GM21723 (cell line): ENCODE measurements at regions not wholly inside any gene's neighbourhood (a gene's known extent, or its start where the extent isn't known, plus 50 kb on each side); places are given as distances from the start of the nearest gene placed in this dataset.
"Not testable (repeated sequence)": the region's sequence is repeated elsewhere in the genome, so short reads cannot be mapped to it uniquely, and the experiment has no call there.

Source experiments
- ATAC-seq: cut with Tn5 transposase; IDR thresholded peaks from one replicate; pipeline ENCODE4 v1.9.1; 2021; ENCODE audit warnings: mild to moderate bottlenecking, moderate library complexity; ENCODE audit not compliant: unreplicated experiment

DNA sequence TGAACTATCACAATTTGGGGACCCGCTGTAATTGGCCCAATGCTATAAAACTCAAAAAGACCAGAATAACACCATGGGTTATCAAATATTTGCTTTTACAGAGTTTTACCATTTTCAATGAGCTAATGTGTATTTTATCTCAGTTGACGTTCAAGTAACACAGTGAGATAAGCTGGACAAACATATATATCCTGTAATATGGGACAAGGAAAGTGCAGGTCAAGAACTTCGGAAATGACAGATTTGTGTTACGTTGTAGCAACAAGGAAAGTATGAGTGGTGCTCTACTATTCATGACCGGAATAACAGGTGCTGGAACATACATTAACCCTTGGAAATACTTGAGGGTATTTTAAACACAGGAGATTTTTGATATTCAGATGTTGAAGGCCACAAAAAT is 566.4 kb upstream of the FLRT2 start:
- no peak for ATAC-seq

DNA sequence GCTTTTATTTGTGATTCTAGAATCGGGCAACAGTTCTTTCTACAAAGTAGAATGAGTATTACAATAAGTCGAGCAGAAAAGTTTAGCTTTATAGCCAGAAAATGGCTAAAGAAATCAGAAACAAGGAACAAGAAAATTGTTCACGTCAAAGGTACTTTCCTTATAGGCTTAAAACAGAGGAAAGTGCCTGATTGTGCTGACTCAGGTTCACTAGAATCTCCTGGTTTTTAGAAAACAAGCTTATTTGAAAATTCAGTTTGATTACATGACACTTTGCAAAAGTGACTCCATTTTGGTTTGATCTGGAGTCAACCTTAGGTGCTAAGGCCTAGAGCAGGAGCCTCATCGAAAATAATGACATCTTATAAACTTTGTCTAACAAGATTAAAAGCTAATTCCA is 564.7 kb upstream of the FLRT2 start:
- no peak for ATAC-seq

DNA sequence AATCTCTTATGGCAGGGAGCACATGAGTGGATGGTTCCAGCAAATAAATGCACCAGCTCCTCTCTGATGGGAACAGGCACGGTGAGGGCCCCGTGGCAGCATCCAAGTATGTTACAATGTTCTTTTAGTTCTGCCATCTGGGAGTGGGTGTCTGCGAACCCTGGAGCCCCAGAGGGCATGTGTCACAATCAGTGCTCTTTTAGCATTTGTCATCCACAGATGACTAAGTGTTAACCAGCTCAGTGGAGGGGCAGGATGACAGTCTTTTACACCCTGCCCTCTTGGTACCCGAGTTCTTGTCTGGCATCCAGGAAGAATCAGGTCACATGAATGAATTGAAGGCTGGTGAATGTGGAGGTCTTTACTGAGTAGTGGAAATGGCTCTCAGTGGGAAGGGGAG is 560.4 kb upstream of the FLRT2 start:
- no peak for ATAC-seq

DNA sequence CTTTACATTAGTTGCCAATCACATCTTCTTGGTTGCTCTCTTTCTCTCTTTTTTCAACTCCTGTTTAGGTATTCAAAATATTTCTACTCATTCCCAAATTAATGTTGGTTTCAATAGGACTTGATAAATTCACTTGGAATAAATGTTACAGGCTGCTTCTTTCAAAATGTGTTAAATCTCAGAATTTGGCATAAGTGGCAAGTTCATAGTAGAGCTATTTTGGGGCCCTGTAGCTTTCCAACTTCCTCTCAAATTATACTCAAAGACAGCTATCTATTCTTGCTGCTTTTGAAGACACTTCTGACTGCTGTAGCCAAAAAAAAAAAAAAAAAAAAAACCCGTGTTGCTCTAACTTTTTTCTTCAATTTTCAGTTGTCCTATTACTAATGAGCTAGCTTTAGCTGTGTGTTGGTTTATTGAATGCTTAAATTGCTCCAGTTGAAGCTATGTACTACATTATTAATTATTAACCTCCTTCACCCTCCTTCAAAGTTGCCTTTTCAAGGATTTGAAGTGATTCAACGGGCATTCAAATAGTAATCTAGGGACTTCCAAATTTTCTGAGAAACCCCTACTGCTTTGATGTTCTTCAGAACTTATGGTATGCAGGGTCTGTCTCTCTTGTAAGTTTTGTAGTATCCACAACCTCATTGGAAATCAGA is 554.6 kb upstream of the FLRT2 start:
- ATAC-seq = no peak

DNA sequence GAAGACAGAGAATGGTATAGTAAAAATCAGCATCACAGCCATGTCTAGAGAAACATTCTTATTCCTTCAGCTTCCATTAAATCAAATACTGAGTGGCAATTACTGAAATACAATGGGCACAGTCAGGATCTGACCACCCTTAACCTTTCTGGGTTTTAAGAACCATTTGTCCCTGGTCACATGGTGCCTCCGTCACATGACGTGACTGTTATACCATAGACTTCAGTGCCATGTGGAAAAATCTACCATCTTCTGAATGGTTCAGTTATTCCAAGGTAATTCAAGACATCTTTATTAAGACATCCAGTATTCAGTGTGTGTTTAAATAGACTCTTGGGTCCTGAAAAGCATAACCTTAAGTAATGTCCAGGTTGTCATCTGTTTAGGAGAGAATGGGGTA is 553.1 kb upstream of the FLRT2 start:
- no peak for ATAC-seq

DNA sequence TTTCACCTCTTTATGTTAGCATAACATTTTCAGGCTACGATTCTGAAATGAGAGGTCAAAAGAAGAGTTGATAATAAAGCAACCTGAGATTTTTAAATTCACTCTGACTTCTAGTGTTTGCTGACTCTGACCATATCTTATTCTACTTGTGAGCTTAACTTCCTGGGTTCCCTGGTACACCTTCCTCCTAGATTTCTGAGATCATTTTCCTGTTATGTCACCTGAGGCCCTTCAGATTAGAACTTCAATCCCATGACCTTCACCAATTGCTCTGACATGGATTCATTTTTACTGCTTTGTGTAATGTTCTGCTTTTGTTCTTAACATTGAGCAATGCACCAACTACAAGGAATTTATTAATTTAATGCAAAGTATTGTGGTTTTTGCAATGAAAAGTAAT is 542.9 kb upstream of the FLRT2 start:
- ATAC-seq = no peak

DNA sequence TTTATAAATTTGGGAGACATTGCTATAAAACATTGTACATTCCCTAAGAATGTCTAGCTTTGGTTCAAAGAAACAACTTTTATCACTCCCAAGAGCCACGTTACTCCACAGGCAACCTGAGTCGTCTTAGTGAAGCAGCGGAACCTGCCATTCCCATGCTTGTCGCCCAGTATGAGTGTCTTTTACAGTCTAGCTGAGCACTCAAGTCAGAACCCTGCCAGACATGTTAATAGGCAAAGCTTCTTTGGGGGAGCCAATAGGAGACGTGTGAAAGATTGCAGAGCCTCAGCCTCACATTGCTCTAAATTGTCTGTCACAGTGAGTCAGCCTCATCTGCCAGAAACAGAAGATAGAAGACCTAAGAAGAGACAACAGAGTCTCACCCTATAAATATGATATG is 541.6 kb upstream of the FLRT2 start:
- no peak for ATAC-seq

DNA sequence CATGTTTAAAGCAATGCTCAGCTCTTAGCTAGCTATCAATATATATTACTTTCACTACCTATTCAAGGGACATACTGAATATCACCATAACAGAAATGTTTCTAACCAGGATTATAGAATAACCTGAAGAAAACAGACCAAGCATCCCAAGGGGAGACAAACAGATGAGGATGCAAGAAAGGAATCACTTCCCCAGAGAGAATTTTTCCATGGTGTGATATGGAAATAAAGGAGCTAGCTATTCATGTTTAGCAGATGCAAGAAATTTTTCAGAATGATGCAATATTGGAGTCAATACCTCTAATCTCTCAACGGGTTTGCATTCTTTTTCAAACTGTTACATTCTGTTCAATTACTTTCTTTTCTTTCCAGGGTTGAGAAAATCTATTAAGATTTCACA is 538.9 kb upstream of the FLRT2 start:
- ATAC-seq = no peak

DNA sequence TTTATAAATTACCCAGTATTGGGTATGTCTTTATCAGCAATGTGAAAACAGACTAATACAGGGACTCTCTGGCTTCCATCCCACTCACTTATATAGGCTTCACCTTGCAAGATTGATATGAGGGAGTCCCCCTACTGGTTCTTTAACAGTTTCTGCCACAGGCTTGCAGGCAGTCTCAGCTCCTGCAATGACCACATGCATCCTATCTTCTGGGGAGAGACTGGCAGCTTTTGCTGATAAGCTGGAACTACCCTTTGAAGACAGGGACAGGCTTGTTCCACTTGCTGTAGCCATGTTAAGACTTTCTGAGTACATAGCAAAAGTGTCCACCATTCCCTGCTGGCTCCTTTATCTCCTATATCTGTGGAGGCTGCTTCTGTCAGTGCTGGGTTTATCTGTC is 531.7 kb upstream of the FLRT2 start:
- ATAC-seq = no peak

DNA sequence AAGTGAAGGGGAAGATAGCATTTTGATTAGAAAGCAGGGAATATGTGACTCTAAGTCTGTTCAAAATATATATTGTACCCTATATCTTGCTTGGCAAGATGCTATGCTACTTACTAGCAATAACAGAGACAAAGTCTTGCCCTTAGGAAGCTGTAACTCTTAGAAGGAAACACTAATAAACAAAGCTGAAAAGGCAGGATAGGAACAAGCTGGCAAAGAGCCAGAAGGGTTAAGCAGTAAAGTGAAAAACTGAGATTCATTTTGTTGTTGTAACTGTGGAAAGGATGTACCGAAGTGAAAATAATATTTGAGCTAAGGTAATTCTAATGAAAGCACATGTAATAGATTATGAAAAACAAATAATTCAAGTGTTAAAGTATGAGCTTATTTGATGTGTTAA is 527.1 kb upstream of the FLRT2 start:
- ATAC-seq = no peak

DNA sequence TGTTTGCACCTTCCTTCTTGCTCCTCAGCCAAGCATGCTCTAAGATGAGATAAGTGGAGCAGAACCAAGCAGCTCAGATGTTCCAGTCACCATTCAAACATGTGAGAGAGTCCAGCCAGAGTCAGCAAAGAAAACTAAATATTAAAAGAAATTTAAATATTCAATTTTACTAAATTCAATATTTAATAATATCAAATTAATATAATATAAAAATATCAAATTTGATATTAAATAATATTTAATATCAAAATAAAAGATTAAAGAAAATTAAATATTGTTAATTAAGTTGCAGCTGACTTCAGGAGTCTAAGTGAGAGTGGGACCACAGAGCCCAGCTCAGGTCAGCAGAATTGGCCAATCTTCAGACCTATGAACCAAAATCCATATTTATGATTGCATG is 526.1 kb upstream of the FLRT2 start:
- no peak for ATAC-seq

DNA sequence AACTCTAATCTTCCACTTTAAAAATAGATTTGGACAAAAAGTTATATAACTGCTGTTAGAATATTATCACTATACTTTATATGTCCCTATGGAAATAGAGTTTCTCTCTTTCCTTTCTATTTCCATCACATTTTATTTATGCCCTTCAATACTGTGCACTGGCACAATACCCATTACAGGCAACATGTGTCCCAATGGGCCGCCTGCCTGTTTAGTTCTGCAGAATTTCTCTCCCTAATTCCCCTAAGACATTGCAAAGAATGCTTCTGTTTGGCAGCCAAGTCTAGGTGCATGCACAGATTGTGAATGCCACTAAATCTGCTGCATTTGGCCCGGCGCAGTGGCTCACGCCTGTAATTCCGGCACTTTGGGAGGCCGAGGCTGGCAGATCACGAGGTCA is 520.4 kb upstream of the FLRT2 start:
- ATAC-seq = no peak

DNA sequence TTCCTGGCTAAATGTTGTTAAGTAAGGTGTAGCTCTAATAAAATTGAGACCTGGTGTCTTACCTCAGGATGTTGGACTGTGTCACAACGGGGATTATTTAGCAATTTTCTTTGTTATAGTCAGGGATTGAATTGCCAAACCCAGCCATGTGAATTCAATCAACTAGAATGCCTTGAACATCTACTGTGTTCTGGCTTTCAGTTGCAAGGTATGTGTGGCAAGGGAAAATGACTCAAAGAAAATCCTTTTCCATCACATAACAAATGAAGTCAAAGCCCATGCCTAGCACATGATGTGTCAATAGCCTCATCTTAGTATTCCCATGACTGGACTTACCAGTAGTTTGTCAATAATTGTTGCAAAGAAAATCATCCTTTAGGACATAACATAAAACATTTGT is 519.8 kb upstream of the FLRT2 start:
- ATAC-seq = no peak

DNA sequence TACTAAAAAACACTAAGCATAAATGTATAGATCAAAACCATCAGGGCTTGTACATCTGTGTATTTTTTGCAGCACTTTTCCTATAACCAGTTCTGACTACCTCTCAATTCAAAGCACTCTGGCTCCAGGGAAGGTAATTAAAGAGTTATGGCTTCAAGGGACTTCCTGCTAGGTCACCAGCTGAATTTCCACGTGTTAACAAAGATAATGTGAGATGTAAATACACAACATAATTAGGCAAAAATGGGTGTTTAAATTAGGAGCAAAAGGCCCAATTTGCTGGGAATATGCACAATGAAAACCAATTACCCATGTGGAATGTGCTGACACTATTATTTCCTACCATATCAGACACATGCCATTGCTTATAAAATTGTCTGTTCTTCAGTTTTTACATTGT is 513.4 kb upstream of the FLRT2 start:
- ATAC-seq = no peak

DNA sequence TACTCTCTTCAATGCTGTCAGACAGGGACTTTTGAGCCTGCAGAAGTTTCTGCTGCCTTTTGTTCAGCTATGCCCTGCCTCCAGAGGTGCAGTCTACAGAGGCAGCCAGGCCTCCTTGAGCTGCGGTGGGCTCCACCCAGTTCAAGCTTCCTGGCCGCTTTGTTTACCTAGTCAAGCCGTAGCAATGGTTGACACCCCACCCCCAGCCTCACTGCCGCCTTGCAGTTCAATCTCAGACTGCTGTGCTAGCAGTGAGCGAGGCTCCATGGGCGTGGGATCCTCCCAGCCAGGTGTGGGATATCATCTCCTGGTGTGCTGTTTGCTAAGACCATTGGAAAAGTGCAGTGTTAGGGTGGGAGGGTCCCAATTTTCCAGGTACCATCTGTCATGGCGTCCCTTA is 506.1 kb upstream of the FLRT2 start:
- ATAC-seq = not testable (repeated sequence)

DNA sequence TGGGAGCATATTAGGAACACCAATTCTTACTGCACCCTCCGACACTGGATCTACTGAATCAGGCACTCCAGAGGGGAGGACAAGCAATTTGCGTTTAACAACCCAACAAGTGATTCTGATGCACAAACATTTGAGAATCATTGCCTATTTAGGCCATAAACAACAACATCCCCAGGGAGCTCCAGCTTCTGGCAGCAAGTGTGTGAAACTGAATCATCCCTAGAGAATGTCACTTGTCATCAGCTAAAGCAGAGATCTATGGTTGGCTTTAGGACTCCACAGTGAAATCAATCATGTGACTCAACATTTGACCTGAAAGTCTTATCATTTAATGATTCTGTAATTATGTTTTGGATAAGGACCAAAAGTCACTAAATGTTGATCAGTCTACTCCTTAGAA is 505.0 kb upstream of the FLRT2 start:
- ATAC-seq = no peak

DNA sequence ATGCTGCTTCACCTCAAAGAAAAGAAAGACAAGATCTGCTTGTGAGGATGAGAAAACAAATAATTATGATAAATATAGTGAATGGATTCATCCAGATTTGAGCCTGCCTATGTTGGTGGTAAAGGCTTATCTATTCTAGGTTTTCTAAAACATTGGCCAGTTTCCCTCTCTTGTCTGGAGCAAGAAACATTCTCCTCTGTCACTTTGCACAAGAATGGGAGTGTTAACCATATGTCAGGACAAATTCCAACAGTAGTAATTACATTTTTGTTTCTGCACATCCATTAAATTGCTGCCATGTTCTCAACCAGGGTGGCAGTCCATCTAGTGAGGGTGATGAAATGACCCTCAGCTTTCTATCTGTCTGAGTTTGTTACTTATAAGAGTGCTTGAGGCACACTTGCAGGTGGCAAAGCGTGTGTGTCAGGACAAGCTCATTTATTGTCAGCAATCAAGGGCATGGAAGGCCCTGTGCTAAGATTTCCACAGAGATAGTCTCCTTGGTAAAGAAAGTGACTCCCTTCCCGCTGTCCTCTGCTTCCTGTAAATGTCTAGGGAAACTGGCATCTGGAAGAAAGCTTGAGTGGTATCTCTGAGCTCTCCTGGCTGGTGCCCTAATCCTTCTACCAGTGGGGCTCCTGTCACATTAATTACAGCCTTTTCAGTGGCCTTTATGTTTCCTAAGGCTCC is 502.1 kb upstream of the FLRT2 start:
- no peak for ATAC-seq

DNA sequence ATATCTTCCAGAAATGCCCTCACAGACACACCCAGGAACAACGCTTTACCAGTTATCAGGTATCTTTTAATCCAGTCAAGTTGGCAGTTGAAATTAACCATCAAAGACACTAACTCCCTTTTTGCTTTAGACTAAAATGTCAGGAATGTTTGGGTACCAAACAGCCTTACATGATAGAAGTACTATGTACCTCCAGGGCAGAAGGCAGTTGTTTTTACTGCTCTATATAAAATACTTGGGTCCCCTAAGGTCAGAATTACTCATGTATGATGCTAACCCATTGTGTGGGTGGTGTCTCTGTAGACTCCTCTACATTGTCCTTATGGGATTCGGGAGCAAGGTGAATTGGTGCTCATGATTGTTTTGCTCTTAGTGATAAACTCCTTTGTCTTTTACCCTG is 492.5 kb upstream of the FLRT2 start:
- ATAC-seq = no peak

DNA sequence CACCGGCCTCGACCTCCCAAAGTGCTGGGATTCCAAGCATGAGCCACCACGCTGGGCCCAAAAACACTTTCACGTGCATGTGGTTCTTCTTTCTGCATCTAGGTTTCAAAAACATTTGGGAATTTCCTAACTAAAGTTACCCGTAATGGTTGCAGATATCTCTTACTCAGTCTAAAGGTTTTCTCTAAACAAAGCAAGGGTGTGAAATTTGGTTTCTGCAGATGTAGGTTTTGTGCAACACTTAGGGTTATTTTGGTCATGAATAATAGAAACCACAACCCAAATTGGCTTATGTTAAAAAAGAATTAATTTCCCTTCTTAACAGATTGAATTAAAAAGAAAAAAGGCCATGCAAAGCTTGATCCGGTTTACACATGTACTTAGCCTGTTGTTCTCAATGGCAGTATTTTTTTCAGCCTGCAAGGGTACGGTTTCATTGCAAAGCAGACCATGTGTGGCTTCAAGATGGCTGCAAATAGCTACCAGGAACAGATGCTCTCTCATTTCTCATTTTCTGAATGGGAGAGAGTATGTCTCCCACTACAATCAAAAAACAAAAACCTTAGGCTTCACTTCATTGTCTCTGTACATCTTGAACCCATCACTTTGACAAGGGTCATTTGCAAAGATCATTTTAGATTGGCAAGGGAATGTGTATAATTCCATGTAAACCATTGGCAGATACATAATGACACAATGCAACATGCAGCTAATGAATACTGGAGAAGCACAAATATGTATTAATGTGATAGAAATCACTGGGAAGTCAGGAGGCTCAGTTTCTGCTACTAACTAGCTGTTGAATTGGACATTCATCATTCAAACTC is 491.2 kb upstream of the FLRT2 start:
- no peak for ATAC-seq

DNA sequence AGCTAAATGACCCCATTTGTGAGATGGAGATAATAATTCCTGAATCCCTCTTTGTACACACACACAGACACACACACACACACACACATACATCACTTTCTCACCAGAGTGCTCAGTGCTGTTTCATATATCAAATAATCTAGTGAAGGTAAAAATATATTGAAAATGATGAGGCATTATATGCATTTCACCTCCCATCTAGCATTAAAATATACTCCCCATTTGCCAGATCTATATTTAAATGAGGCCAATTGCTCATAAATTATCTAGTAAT is 490.7 kb upstream of the FLRT2 start:
- no peak for ATAC-seq

DNA sequence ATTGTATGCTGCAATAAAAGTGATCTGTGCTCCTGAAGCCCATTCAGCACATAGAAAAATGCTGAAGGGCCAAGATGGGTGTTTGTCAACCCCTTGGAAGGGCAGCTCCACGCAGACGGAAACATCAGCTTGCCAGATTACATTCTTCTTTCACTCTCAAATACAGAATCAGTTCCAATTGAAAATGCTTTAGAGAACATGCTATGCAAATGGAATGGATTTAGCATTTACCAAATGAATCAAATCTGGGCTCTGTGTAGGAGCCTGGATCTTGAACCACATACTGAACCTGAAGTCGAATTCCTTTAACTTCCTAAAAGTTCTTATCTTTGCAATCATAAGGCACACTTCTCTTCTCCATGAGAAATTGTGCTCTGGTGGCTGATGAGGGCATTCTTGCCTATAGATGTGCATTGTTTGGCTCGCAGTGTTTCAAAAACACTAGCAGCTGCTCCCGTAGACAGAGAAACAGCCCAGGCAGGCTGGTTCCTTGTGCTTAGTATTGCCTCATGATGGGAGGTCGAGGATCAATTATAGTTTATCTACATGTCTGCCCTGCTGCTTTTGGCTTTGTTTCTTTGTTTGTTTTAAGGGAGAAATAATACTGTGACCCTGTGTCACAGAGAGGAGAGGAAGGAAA is 489.8 kb upstream of the FLRT2 start:
- ATAC-seq = no peak

DNA sequence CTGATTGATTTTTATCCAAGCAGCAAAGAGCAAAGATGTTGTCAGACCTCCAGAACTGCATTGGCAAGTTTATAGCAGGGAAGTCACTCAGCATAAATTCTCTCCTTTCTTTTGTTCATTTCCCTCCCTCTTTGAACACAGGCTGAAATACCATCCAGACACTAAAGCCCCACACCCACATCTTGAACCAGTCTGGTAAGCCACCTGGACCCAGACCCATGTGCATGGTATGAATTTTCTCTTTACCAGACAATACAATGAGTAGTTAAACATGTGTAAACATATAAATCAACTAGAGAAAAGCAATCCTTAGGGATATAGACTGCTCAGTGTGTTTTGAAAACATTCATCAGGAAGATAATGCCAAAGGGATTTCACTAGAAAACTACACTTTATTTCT is 488.3 kb upstream of the FLRT2 start:
- no peak for ATAC-seq
